ENCODE measurements at regions not wholly inside any gene's neighbourhood (a gene's known extent, or its start where the extent isn't known, plus 50 kb on each side); places are given as distances from the start of the nearest gene placed in this dataset.

GRCh38 chr22:19626042-19626587 lies 88.2 kb upstream of the SEPTIN5 start:
- Mint-ChIP-seq H3K36me3 (ENCODE audit: insufficient read depth) (no peaks in the 10 kb centered on the region), H3K4me1 (ENCODE audit: low read depth) (no peaks in the 10 kb centered on the region), H3K4me3 (ENCODE audit: low read depth) (no peak overlapping the region), H3K27me3 (peaks cover 24% of the 10 kb centered on the region), H3K27ac (no peak overlapping the region), H3K9me3 (ENCODE audit: low read depth) (no peaks in the 10 kb centered on the region)
- DNase-seq (ENCODE audit: low spot score, unreplicated experiment): no peak
- no peak for TF ChIP-seq CTCF (IDR thresholded peaks at IDR 0.05; ENCODE audit: unreplicated experiment)

DNA sequence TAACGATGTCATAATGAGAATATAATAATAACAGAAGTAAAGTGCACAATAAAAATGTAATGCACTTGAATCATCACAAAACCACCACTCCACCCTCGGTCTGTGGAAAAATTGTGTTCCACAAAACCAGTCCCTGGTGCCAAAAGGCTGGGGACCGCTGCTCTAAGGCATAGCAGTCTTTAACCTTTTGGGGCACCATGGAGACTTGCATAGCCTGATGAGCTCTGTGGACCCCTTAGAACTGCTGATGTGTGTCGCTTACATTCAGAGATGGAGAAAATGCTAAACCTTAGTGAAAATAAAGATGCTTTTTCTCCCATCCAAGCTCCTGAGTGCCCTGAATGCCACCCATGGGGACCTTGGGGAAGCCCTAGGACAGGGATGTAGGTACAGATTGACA lies 87.6 kb upstream of the SEPTIN5 start:
- TF ChIP-seq CTCF (IDR thresholded peaks at IDR 0.05; ENCODE audit: unreplicated experiment): no peak
- Mint-ChIP-seq H3K9me3 (ENCODE audit: low read depth) (no peaks in the 10 kb centered on the region), H3K4me3 (ENCODE audit: low read depth) (no peak overlapping the region), H3K27ac (no peak overlapping the region), H3K27me3 (peaks cover 19% of the 10 kb centered on the region), H3K4me1 (ENCODE audit: low read depth) (no peaks in the 10 kb centered on the region), H3K36me3 (ENCODE audit: insufficient read depth) (no peaks in the 10 kb centered on the region)
- DNase-seq (ENCODE audit: low spot score, unreplicated experiment): no peak

GRCh38 chr22:19628038-19628776 lies 86.1 kb upstream of the SEPTIN5 start:
- no peaks in the 10 kb centered on the region for H3K4me1 Mint-ChIP-seq (ENCODE audit: low read depth)
- DNase-seq (ENCODE audit: low spot score, unreplicated experiment): no peak
- no peak for TF ChIP-seq CTCF (IDR thresholded peaks at IDR 0.05; ENCODE audit: unreplicated experiment)
- no peak overlapping the region for H3K27ac Mint-ChIP-seq
- no peaks in the 10 kb centered on the region for H3K9me3 Mint-ChIP-seq (ENCODE audit: low read depth)
- H3K27me3 Mint-ChIP-seq: peaks cover 10% of the 10 kb centered on the region
- no peaks in the 10 kb centered on the region for H3K36me3 Mint-ChIP-seq (ENCODE audit: insufficient read depth)
- no peak overlapping the region for H3K4me3 Mint-ChIP-seq (ENCODE audit: low read depth)

DNA sequence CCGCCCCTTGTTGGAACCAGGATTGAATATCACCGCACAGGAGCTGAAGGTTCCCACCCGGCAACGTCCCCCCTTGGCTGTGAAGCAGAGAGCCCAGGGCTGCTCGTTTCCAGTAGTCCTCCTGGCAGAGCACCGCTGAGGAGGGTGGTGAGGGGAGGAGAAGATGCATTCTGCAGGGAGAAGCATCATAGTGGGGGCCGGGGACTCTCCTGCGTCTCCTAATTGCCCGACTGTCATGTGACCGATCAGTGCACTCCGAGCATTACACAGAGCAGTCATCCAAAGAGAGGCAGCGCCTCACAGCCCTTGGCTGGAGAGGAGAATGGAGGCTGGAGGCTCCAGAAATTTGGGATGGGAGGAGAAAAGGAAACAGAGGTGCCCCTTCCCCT lies 85.0 kb upstream of the SEPTIN5 start:
- TF ChIP-seq CTCF (IDR thresholded peaks at IDR 0.05; ENCODE audit: unreplicated experiment): no peak
- Mint-ChIP-seq H3K27ac (no peak overlapping the region), H3K9me3 (ENCODE audit: low read depth) (no peaks in the 10 kb centered on the region), H3K4me1 (ENCODE audit: low read depth) (no peaks in the 10 kb centered on the region), H3K4me3 (ENCODE audit: low read depth) (no peak overlapping the region), H3K36me3 (ENCODE audit: insufficient read depth) (no peaks in the 10 kb centered on the region), H3K27me3 (peaks cover 11% of the 10 kb centered on the region)
- no peak for DNase-seq (ENCODE audit: low spot score, unreplicated experiment)

DNA sequence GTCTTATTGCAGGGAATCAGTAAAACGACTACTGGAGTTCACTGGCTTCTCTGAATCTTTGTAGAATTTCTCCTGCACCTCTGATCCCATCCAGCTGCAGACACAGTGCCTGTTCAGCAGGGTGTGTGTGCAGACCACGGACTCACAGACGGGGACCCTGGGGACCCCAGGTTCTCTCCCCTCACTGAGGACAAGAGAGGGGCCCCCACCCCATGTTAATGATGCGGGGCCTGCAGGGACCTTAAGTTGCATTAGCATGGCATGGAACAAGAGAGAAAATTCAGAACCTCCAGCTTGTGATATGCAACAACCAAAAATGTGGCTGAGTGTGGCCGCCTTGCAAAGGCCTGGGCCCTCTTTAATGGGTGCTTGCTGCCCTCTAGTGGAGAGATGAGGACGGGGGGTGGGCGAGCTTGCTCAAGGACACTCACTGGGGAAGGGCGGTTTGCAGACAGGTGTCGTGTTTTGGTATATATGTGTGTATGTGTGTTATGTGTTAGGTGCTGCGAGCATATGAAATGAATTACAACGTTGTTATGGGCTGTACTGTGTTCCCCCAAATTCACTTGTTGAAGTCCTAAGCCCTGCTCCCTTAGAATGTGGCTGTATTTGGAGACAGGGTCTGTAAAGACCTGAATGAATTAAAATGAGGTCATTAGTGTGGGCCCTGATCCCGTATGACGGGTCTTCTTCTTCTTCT lies 84.4 kb upstream of the SEPTIN5 start:
- Mint-ChIP-seq H3K27ac (no peak overlapping the region), H3K27me3 (peaks cover 11% of the 10 kb centered on the region), H3K36me3 (ENCODE audit: insufficient read depth) (no peaks in the 10 kb centered on the region), H3K9me3 (ENCODE audit: low read depth) (no peaks in the 10 kb centered on the region), H3K4me1 (ENCODE audit: low read depth) (no peaks in the 10 kb centered on the region), H3K4me3 (ENCODE audit: low read depth) (no peak overlapping the region)
- TF ChIP-seq CTCF (IDR thresholded peaks at IDR 0.05; ENCODE audit: unreplicated experiment): peak; percentile 92
- peak; percentile 83 for DNase-seq (ENCODE audit: low spot score, unreplicated experiment)
